ENCODE measurements at regions not wholly inside any gene's neighbourhood (a gene's known extent, or its start where the extent isn't known, plus 50 kb on each side); places are given as distances from the start of the nearest gene placed in this dataset.

- TF ChIP-seq POLR2A (IDR thresholded peaks at IDR 0.05) (no peak), CTCF (IDR thresholded peaks at IDR 0.05) (no peak)
- no peak for DNase-seq
- Histone ChIP-seq H3K9me3 (replicated peaks in 1 of 3) (no peaks in the 10 kb centered on the region), H3K36me3 (replicated peaks in 1 of 2) (no peaks in the 10 kb centered on the region), H3K27me3 (no peaks in the 10 kb centered on the region), H3K4me1 (replicated peaks in 1 of 2) (no peaks in the 10 kb centered on the region), H3K4me3 (no peak overlapping the region), H3K27ac (no peak overlapping the region)
- intact Hi-C loops (cut with DNase I), result no loop called here
Observed at GRCh38 chr13:84741253-84741652, 859.0 kb upstream of the SLITRK1 start.

- Histone ChIP-seq H3K4me1 (replicated peaks in 1 of 2) (no peaks in the 10 kb centered on the region), H3K4me3 (no peak overlapping the region), H3K9me3 (replicated peaks in 1 of 3) (no peaks in the 10 kb centered on the region), H3K27ac (no peak overlapping the region), H3K36me3 (replicated peaks in 1 of 2) (no peaks in the 10 kb centered on the region), H3K27me3 (no peaks in the 10 kb centered on the region)
- 61 to 76% (median 68%) methylated on average over 2 of the region's 2 CpGs for WGBS, 4 donors
- intact Hi-C loops (cut with DNase I), result no loop called here
- TF ChIP-seq POLR2A (IDR thresholded peaks at IDR 0.05), result no peak
- no peak for TF ChIP-seq CTCF (IDR thresholded peaks at IDR 0.05)
- no peak for DNase-seq
Observed at GRCh38 chr13:84739021-84739420, 856.7 kb upstream of the SLITRK1 start.

GRCh38 chr13:84737661-84738060 is 855.4 kb upstream of the SLITRK1 start:
- Histone ChIP-seq H3K27ac (no peak overlapping the region), H3K4me1 (replicated peaks in 1 of 2) (no peaks in the 10 kb centered on the region), H3K4me3 (no peak overlapping the region), H3K9me3 (replicated peaks in 1 of 3) (no peaks in the 10 kb centered on the region), H3K36me3 (replicated peaks in 1 of 2) (no peaks in the 10 kb centered on the region), H3K27me3 (no peaks in the 10 kb centered on the region)
- intact Hi-C loops (cut with DNase I), result no loop called here
- 37 to 50% (median 42%) methylated on average over 1 of the region's 1 CpG for WGBS, 4 donors
- DNase-seq, result no peak
- TF ChIP-seq CTCF (IDR thresholded peaks at IDR 0.05) (no peak), POLR2A (IDR thresholded peaks at IDR 0.05) (no peak)

- 52 to 66% (median 60%) methylated on average over 2 of the region's 2 CpGs for WGBS, 4 donors
- H3K27ac ChIP-seq, result no peak overlapping the region
- intact Hi-C loops (cut with DNase I), result no loop called here
- no peaks in the 10 kb centered on the region for H3K9me3 ChIP-seq (replicated peaks in 1 of 3)
- TF ChIP-seq CTCF (IDR thresholded peaks at IDR 0.05) (no peak), POLR2A (IDR thresholded peaks at IDR 0.05) (no peak)
- H3K36me3 ChIP-seq (replicated peaks in 1 of 2), result no peaks in the 10 kb centered on the region
- H3K27me3 ChIP-seq, result no peaks in the 10 kb centered on the region
- H3K4me3 ChIP-seq, result no peak overlapping the region
- DNase-seq, result no peak
- H3K4me1 ChIP-seq (replicated peaks in 1 of 2), result no peaks in the 10 kb centered on the region
Observed at GRCh38 chr13:84730376-84730775, 848.1 kb upstream of the SLITRK1 start.

All from adrenal gland (tissue), 9 donors.